ENCODE measurements at regions not wholly inside any gene's neighbourhood (a gene's known extent, or its start where the extent isn't known, plus 50 kb on each side); places are given as distances from the start of the nearest gene placed in this dataset.
A peak's percentile ranks its signal among the peaks of the same experiment; 100 is the strongest.

DNA sequence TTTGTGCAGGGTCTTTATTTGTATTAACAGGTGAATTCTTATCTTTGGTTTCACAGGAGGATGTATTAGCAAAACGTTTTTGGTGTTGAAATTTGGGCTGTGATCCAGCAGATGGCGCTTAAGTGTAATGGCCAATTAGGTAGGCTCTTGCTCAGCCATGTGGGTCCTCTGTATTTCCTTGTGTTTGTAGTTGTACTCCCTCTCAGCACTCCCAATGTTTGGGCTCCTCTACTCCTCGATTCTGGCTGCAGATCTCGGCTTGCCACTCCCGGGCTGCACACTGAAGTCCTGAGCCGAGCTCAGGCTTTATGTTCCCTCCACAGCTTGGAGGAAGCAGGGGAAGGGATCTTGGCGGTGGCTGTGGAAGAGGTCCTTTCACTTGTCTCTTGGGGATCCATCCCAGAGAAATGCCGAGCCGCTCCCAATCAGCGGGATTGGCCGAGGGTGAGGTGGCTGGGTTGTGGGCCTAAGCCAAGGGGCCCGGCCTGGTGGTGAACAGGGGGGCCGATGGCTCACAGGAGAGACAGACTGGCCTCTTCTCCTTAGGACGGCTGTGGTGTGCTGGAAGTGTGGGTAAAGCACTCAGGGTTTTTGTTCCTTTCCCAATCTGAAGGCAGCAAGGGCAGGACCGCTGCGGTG is 133.7 kb downstream of the AEBP2 start:
- no peak for DNase-seq (ENCODE audit: low read depth)

DNA sequence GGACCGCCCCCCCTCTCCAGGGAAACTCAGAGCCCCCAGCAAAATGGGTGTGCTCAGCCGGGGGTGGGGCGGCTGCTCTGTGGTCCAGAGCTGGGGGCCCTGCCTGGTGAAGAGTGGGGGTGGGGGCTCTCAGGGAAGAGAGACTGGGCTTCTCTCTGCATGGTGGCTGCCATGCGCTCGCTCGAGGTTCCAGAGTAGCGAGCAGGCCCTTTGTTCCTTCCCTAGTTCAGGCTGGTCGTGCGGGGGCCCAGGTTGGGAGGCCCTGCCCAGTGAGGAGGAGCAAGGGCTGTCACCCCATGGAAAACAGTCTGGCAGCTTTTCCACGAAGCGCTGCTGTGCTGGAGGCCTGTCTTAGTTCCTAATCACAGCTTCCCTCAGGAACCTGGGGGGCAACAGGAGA is 134.6 kb downstream of the AEBP2 start:
- no peak for DNase-seq (ENCODE audit: low read depth)

DNA sequence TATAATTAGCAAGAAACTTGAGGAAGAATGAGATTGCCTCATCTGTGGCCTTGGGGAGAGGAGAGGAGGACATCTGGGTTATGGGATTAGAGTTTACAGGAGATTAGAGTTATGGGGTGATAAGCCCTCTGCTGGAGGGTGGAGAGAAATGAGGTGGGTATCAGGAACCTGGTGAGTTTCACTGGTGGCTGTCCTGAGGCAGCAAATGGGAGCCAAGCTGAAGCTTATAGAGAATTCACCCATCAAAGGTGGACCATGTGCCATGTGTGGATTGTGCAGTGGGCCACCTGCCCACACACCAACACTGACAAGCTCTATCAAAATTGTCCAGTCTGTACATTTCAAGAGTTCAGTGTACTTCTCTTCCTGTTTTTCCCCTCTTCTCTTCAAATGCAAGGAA is 135.3 kb downstream of the AEBP2 start:
- no peak for DNase-seq (ENCODE audit: low read depth)

DNA sequence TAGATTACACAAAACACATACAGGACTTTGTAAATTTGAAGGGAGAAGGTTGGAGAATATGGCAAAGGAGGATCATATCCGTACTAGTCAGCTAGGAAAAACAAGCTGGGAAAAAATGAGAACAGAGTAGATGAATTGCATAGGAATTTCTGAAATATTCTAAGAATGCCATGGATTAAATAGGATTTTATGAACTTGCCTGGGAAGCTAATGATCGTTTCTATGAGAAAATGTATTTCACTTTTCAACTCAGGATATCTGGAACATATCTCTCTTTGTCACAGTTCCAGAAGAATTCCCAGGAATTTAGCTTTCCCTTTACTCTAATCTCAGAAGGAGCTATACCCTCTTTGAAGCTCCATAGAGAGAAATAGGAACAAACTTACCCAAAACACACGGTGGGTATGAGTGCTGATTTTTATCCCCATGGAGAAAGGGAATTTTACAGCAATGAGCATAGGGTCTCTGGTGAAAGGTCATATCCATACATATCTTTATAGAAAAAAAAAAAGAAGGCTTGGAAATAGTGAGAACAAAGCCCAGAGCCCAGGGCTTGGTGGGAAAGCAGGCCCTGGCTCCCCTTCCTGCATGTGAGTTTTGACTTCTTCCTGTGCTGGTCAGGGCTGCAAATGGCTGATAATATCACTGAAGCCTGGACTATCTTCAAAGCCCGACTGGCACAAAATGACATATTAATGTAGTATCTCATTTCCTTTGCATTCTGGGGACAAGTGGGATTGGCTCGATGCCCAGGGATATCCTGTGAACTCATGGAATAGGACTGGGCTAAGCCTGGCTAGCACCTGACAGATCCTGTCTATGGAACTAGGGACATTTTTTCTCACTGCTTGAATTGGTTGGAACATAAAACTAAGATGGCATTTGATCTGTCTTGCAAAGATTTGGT is 136.3 kb downstream of the AEBP2 start:
- DNase-seq (ENCODE audit: low read depth): peak; percentile 40

DNA sequence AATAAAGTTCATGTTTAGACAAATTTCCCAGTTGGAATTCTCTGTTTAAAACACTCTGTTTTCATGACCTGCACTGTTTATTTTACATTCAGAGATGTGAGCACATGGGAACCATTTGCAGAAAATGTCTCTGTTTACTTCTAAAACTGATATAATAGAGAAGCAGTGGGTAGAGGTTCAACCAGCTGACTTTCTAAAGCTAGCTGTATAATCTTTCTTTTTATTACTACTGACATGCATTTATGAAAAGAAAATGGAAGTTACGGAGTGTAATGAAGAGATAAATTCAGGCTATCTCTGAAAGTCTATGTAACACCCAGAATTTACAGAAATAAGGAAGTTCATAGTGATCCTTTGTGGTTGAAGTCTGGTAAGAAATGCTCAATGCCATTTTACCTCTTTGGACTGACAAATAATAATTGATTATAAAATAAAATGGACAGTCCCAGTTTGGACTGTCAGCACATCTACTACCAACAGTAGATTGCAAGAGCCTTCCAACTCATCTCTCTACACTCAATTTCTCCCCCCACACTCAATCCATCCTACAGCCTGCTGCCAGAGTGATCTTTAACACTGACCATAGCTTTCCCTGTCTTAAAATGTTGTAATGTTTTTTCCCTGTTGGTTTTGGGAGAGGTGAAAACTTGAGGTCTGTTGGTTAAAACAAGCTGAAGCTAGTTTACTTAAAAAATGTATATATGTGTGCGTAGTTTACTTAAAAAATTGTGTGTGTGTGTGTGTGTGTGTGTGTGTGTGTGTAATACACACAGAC is 137.4 kb downstream of the AEBP2 start:
- no peak for DNase-seq (ENCODE audit: low read depth)

DNA sequence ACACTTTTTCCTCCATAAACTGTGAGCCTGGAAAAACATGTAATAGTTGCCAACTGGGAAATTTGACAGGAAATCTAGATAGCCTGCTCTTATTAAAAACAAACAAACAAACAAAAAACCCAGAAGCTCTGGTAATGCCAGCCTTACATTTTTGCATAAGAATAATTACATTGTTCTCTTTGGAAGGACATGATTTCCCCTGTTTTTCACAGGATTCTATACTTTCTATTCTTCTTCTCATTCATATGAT is 137.9 kb downstream of the AEBP2 start:
- DNase-seq (ENCODE audit: low read depth): no peak

- DNase-seq (ENCODE audit: low read depth): no peak
These were observed 145.4 kb downstream of the AEBP2 start for GRCh38 chr12:19584732-19585131.

GRCh38 chr12:19588951-19589350 is 149.7 kb downstream of the AEBP2 start:
- no peak for DNase-seq (ENCODE audit: low read depth)

- DNase-seq (ENCODE audit: low read depth): no peak
These were observed 152.7 kb downstream of the AEBP2 start for GRCh38 chr12:19591951-19592350.

GRCh38 chr12:19596434-19597166 is 157.3 kb downstream of the AEBP2 start:
- DNase-seq (ENCODE audit: low read depth): no peak

GRCh38 chr12:19597167-19598026 is 158.1 kb downstream of the AEBP2 start:
- DNase-seq (ENCODE audit: low read depth): no peak

DNA sequence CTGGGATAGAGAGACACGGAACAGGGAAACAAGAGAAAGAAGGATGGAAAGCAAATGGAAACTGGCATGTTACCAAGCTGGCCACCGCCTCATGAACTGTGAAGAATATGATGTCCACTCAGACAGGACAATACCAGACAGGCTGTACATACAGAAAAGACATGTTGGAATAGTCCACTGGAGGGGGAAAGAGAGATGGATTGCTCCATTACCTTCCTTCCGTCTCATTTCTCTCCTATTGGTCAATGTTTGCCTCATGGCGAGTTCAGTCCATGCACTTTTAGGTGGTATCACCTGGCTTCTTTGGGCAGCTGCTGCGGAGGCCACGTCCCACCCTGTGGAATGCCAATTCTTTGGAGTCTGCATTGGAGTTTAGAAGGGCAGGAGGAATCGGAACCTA is 166.4 kb downstream of the AEBP2 start:
- no peak for DNase-seq (ENCODE audit: low read depth)

DNA sequence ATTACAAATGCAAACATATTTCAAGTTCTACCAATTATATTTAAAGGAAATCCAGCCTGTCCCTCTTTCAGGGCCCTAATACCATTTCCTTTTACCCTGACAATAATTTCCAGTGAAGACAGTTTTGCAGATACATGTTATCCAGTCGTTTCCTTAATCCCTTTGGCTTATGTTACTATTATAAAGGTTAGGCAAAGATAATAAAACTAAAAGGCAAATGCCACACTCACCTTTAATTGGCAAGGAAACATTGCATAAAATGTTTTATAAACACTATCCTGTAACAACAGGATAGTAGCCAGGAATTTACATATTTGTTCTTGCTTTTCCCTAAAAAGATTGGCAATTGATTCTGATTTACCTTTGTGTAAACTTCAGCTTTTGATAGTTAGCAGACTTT is 168.7 kb downstream of the AEBP2 start:
- no peak for DNase-seq (ENCODE audit: low read depth)

- DNase-seq (ENCODE audit: low read depth): no peak
These were observed 173.8 kb downstream of the AEBP2 start for GRCh38 chr12:19613051-19613535.

GRCh38 chr12:19614601-19615383 is 175.5 kb downstream of the AEBP2 start:
- no peak for DNase-seq (ENCODE audit: low read depth)

DNA sequence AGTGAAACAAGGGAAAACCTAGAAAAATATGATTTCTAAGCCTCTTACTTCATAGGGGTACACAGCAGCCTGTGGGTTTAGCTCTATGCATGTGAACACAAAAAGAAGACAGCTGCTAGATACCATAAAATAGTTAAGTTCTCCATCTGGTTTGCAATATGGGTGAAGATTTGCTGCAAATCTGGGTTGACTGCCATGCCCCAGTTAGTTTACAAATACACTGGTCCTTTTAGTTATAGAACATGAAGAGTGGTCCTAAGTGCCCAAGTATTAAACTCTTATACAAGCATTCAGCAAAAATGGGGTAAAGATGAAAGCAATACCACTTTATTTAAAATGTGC is 176.1 kb downstream of the AEBP2 start:
- no peak for DNase-seq (ENCODE audit: low read depth)

DNA sequence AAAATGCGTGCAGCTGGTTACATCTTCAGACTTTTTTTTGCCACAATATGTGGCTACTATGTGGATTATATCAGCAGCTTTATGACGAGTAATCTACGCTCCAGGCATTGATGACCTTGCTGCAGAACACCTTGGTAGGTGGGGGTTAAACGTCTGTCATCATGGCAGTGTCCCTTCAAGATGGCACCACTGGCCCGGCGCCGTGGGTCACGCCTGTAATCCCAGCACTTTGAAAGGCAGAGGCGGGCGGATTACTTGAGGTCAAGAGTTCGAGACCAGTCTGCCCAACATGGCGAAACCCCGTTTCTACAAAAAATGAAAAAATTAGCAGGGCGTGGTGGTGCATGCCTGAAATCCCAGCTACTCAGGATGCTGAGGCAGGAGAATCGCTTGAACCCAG is 177.5 kb downstream of the AEBP2 start:
- DNase-seq (ENCODE audit: low read depth): no peak

DNA sequence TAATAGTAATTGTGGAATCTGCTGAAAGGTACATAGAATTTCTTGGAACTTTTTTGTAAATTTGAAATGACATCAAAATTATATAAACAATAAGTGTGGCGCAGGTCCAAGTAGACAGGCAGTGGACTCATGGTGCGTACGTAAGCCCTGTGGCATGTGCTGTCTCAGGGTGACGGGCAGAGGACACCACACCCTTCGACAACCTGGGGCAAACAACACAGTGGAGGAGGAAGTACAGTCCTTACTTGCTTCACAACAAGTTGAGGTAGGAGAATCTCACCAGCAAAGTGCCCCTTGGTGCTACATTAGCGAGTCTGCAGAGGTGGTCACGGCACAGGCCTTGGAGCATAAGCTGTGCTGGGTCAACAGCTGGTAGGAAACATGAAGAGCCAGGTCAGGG is 180.9 kb downstream of the AEBP2 start:
- no peak for DNase-seq (ENCODE audit: low read depth)

DNA sequence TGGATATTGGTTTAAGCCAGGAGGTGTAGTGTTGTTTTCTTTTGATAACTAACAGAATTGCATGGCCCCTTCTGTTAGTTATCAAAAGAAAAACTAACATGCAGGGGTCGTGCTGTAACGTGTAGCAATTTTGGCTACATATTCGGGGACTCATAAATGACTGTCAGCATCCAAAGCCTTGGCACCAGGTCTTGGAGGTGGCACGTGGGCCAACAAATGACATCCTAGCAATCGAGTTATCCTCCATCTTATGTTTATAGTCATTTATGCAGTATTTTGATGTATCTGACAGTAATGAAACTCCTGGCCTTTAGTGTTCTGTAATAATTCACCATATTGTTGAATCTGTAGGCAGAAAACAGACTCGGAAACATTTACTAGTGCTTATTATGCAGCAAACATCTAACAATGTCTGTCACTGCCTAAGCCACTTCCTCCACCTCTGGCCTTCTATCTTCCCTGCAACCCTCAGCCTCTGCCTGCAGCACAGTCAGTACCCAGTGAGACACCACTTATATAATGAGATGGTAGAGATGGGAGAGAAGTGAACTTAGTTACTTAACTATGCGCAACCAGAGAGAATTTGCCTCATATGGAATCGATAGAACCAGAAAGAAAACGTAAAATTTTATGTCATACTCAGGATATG is 184.6 kb downstream of the AEBP2 start:
- DNase-seq (ENCODE audit: low read depth): no peak

- DNase-seq (ENCODE audit: low read depth): no peak
These were observed 185.2 kb downstream of the AEBP2 start for GRCh38 chr12:19624491-19624890.

Measured in GM04504 (cell line).